BJ (cell line): ENCODE measurements at regions not wholly inside any gene's neighbourhood (a gene's known extent, or its start where the extent isn't known, plus 50 kb on each side); places are given as distances from the start of the nearest gene placed in this dataset.

Experiments
- CTCF ChIA-PET: fragments of 350-600 bp; formaldehyde crosslinking; extraction: SDS; loops from one replicate; lab custom pipeline; 2021; ENCODE audit warnings: antibody characterized with exemption, inconsistent platforms; lab: Yijun Ruan, JAX
- POLR2A ChIA-PET: fragments of 300-600 bp; sonication (Branson Sonifier 250); formaldehyde crosslinking; extraction: SDS; loops from one replicate; lab custom pipeline; 2021; ENCODE audit warnings: antibody characterized with exemption; lab: Charles Lee
- DNase-seq: peaks from one replicate; pipeline ENCODE4 v3.0.0-alpha.2; 2011; ENCODE audit warnings: low read depth
- H3K27me3 ChIP-seq: 2 replicates; pipeline ENCODE4 v1.6.0; 2011; ENCODE audit warnings: low read length; ENCODE audit not compliant: control insufficient read depth, insufficient read depth
- H3K36me3 ChIP-seq: 2 replicates; pipeline ENCODE4 v1.5.1; 2011; ENCODE audit warnings: low read length; ENCODE audit not compliant: control insufficient read depth, insufficient read depth
- H3K4me3 ChIP-seq: 2 replicates; pipeline ENCODE4 v1.5.1; 2011; ENCODE audit warnings: low read depth, mild to moderate bottlenecking, control low read depth, low read length
- CTCF ChIP-seq: IDR thresholded peaks from 2 replicates; pipeline ENCODE4 v1.5.1; 2011; ENCODE audit warnings: low read depth, mild to moderate bottlenecking, control low read depth, inconsistent platforms, low read length, moderate library complexity; ENCODE audit not compliant: insufficient read depth

GRCh38 chr13:79771493-79771892, 290.5 kb downstream of the NDFIP2 start:
- CTCF ChIA-PET, result interaction anchor here (1.6 kb wide), 1 partner anchor 572 kb away, joined by 7 read pairs; no protein-coding TSS in a partner anchor
- Histone ChIP-seq H3K36me3 (no peaks in the 10 kb centered on the region), H3K4me3 (no peak overlapping the region), H3K27me3 (no peaks in the 10 kb centered on the region)
- POLR2A ChIA-PET, result no interaction called here
- TF ChIP-seq CTCF, result no peak
- DNase-seq, result no peak

DNA sequence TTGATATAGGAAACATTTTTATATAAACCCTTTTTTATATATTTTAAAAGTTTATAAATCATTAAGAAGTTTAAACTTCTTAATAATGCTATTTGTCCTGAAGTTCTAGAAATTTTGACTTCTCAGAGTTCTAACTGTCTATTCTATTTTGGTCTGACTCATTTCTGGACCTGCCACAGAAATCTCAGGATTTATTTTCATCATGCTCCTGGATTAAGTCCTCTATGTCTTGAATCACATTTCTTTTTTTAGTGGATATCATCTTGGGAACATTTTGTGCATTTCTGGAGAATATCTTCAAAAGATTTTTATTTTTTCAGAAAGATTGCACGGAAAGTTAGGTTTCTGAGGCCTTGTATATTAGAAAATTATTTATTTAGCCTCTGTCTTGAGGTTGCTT, 289.1 kb downstream of the NDFIP2 start:
- no peak for DNase-seq
- POLR2A ChIA-PET, result no interaction called here
- H3K36me3 ChIP-seq, result no peaks in the 10 kb centered on the region
- CTCF ChIA-PET, result no interaction called here
- H3K27me3 ChIP-seq, result no peaks in the 10 kb centered on the region
- no peak for TF ChIP-seq CTCF
- H3K4me3 ChIP-seq, result no peak overlapping the region

DNA sequence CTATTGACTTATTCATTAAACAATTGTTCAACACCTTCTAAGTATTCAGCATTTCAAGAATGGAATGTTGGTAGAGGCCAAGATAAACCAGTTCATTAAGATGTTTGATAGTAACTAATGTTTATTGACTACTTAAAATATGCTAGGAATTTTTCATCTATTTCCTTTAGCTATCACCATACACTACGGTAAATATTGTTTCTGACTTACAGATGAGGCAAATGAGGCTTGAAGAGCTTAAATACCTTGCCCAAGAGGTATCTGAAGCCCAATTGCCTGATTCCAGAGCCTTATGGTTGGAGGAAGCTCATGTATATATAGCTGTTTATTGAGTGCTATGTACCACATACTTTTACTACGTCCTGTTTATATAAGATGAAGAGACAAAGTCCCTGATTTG, 286.2 kb downstream of the NDFIP2 start:
- Histone ChIP-seq H3K36me3 (no peaks in the 10 kb centered on the region), H3K4me3 (no peak overlapping the region), H3K27me3 (no peaks in the 10 kb centered on the region)
- TF ChIP-seq CTCF, result no peak
- DNase-seq, result no peak
- ChIA-PET CTCF (interaction anchor here (0.8 kb wide), 1 partner anchor 575 kb away, joined by 3 read pairs; no protein-coding TSS in a partner anchor), POLR2A (no interaction called here)

DNA sequence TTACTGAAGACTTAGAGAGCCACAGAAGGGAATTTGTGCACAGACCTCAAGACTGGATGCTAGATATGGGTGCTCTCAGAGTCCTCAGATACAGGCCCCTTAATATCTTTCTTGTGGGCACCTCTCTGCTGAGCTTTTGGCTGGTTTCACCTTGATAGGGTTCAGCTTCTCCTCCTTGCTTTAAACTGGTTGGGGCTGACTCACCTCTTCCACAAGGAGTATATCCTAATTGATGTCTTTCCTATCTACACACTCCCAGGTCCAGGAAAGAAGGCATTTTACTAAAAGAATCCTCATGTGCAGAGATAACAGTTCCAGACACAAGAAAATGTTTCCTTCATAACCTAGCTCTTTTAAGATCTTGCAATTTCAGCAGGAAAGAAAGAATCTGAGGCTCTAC, 284.4 kb downstream of the NDFIP2 start:
- no peak overlapping the region for H3K4me3 ChIP-seq
- CTCF ChIA-PET, result no interaction called here
- no peak for DNase-seq
- POLR2A ChIA-PET, result no interaction called here
- TF ChIP-seq CTCF, result no peak
- no peaks in the 10 kb centered on the region for H3K27me3 ChIP-seq
- H3K36me3 ChIP-seq, result no peaks in the 10 kb centered on the region

DNA sequence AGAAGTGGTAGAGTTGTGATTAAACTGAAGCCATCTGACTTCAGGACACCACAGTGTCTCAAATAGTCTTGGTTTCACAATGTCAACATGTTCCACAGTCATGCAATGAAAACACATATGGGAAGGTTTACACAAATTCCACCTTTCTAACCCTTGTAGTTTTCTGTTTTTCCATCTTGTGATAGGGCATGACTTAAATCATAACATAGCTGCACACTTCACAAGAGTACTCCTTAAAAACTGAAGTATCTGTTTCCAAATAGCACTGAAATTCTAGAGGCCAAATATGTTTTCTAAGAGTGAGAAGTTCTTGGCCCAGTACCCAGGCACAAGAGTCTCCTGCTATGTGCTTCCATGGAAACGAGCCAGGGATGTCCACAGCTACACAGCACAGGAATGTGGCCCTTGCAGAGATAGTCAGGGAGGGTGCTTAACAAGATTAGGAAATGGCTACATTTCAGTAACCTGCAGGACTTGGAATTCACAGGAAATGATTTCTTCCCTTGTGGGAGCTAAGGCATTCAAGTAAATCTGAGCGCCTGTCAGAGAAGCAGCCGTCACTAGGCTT, 269.1 kb downstream of the NDFIP2 start:
- CTCF ChIA-PET, result interaction anchor here (1.1 to 2.0 kb wide), 2 partner anchors 49 to 70 kb away, joined by 3 to 8 read pairs; no protein-coding TSS in a partner anchor
- Histone ChIP-seq H3K4me3 (no peak overlapping the region), H3K36me3 (no peaks in the 10 kb centered on the region), H3K27me3 (no peaks in the 10 kb centered on the region)
- POLR2A ChIA-PET, result interaction anchor here (0.5 kb wide), 1 partner anchor 32 kb away, joined by 3 read pairs; no protein-coding TSS in a partner anchor
- TF ChIP-seq CTCF, result no peak
- DNase-seq, result peak; percentile 94
